ENCODE measurements at regions not wholly inside any gene's neighbourhood (a gene's known extent, or its start where the extent isn't known, plus 50 kb on each side); places are given as distances from the start of the nearest gene placed in this dataset.
A peak's percentile ranks its signal among the peaks of the same experiment; 100 is the strongest.

DNA sequence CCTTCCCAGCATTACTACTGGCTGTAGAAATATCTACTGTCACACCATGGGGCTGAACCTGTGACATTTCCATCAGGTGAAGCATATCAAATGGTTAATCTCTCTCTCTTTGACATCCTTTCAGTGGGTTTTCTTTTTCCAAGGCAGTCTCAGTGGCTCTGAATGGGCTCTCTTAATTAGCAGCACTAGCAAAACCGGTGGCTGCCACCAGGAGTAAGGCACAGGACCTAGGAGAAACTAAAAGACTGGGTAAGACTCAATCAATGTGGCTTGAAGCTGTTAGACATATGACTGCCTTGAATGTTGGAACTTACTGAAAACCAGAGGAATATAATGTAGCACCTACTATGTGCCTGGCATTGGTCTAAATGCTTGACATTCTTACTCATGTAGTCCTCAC, 445.0 kb upstream of the KIF2A start:
- no peaks in the 10 kb centered on the region for H3K79me2 ChIP-seq (ENCODE audit: control insufficient read depth in 1 of 2, insufficient read depth in 2 of 2, low read length in 2 of 2)
- DNase-seq (ENCODE audit: low read depth in 1 of 2, low spot score in 2 of 2) (no peak), FAIRE-seq (no peak)
- H4K8ac ChIP-seq (ENCODE audit: extremely low read depth, insufficient read depth, low read length): no peak overlapping the region
- H3K23ac ChIP-seq (ENCODE audit: insufficient read length): no peak overlapping the region
- H3K36me3 ChIP-seq (ENCODE audit: control insufficient read depth in 2 of 4, insufficient read depth in 4 of 4, low read length in 3 of 4): no peaks in the 10 kb centered on the region
- CTCF ChIA-PET (ENCODE audit: partially characterized antibody): interaction anchor here (0.7 to 2.2 kb wide), 7 partner anchors 10 to 183 kb away, joined by 3 to 7 read pairs (median 3); no protein-coding TSS in a partner anchor
- H3K4me2 ChIP-seq (ENCODE audit: insufficient read depth in 1 of 2, low read depth in 2 of 2, low read length in 2 of 2): no peak overlapping the region
- H2AK5ac ChIP-seq (ENCODE audit: low read depth, low read length): no peak overlapping the region
- no peak overlapping the region for H4K91ac ChIP-seq (replicated peaks; ENCODE audit: insufficient read length, low read length)
- POLR2A ChIA-PET (ENCODE audit: partially characterized antibody): no interaction called here
- no peak overlapping the region for H2AFZ ChIP-seq (ENCODE audit: low read length)
- H4K5ac ChIP-seq (ENCODE audit: insufficient read length, low read depth, low read length): no peak overlapping the region
- no peaks in the 10 kb centered on the region for H4K20me1 ChIP-seq (replicated peaks in 1 of 2; ENCODE audit: control insufficient read depth in 1 of 2, insufficient read depth in 2 of 2, low read length in 2 of 2)
- H3K18ac ChIP-seq (ENCODE audit: extremely low read depth, low read length): no peak overlapping the region
- no peak overlapping the region for H3K56ac ChIP-seq (replicated peaks; ENCODE audit: insufficient read length, low read depth, low read length)
- peak in 1 of 3 experiments; percentile 27; a peak in 1 of 4 replicates for TF ChIP-seq CTCF (IDR thresholded peaks at IDR 0.05; ENCODE audit: control extremely low read depth in 1 of 3, insufficient read depth in 1 of 3, low read depth in 1 of 3, low read length in 3 of 3)
- TF ChIP-seq CREB1 (IDR thresholded peaks at IDR 0.05): no peak
- TF ChIP-seq RAD21 (IDR thresholded peaks at IDR 0.05 in 1 of 2, conservative IDR thresholded peaks at IDR 0.05 in 1 of 2; ENCODE audit: low read depth in 2 of 2, low read length in 2 of 2): 0 out of 4 replicates have a peak, but pooled peaks of 1 of the 2 experiments have one; percentile 5
- no peak overlapping the region for H2BK20ac ChIP-seq (ENCODE audit: low read length)
- no peak overlapping the region for H2BK15ac ChIP-seq (ENCODE audit: low read length)
- H3K9me3 ChIP-seq (ENCODE audit: insufficient read depth in 2 of 2, low read depth in 1 of 2, low read length in 1 of 2): no peaks in the 10 kb centered on the region
- no peak overlapping the region for H3K27ac ChIP-seq (ENCODE audit: low read depth, low read length)
- H3K27me3 ChIP-seq (replicated peaks in 1 of 4; ENCODE audit: control insufficient read depth in 3 of 4, extremely low read depth in 1 of 4, insufficient read depth in 3 of 4, low read length in 3 of 4): no peaks in the 10 kb centered on the region
- no peak overlapping the region for H3K4ac ChIP-seq (replicated peaks; ENCODE audit: insufficient read length, low read depth, low read length)
- no peaks in the 10 kb centered on the region for H3K4me1 ChIP-seq (replicated peaks in 1 of 4; ENCODE audit: control insufficient read depth in 3 of 4, insufficient read depth in 4 of 4, low read length in 3 of 4)
- 74% methylated on average over 1 of the region's 1 CpG; no CpG with 5 or more reads in 1 of the 2 experiments for WGBS, 2 experiments (ENCODE audit: extremely low coverage in 1 of 2, insufficient coverage in 1 of 2, insufficient read length in 1 of 2, insufficient replicate concordance in 2 of 2, low coverage in 1 of 2, low lambda C conversion rate in 2 of 2, missing lambda C conversion rate in 1 of 2)
- H2BK120ac ChIP-seq (replicated peaks; ENCODE audit: low read depth, low read length): no peak overlapping the region
- H2BK12ac ChIP-seq (ENCODE audit: low read depth, low read length): no peak overlapping the region
- no peak overlapping the region for H2BK5ac ChIP-seq (ENCODE audit: low read depth, low read length)
- H3K79me1 ChIP-seq (ENCODE audit: low read depth, low read length): no peaks in the 10 kb centered on the region
- H3K14ac ChIP-seq (ENCODE audit: insufficient read length): no peak overlapping the region
- no peak overlapping the region for H3K4me3 ChIP-seq (ENCODE audit: extremely low read depth in 1 of 4, insufficient read depth in 2 of 4, low read depth in 3 of 4, low read length in 4 of 4)
- H3K9ac ChIP-seq (replicated peaks in 1 of 4; ENCODE audit: extremely low read depth in 1 of 4, low read depth in 3 of 4, low read length in 3 of 4): peak overlapping the region in 1 of 4 experiments; percentile 34; a peak in 1 of 7 replicates
- H3K23me2 ChIP-seq (ENCODE audit: low read depth, low read length): no peaks in the 10 kb centered on the region
